Mammary epithelial cell (primary cell): ENCODE measurements at regions not wholly inside any gene's neighbourhood (a gene's known extent, or its start where the extent isn't known, plus 50 kb on each side); places are given as distances from the start of the nearest gene placed in this dataset.

ENCODE experiments used
- CTCF ChIP-seq, 2 donors: IDR thresholded peaks in 1 of 2; conservative IDR thresholded peaks in 1 of 2; 2 replicates each; pipeline ENCODE4 v1.5.1; 2011 to 2012; ENCODE audit warnings: inconsistent platforms in 2 of 2, low read length in 2 of 2, mild to moderate bottlenecking in 2 of 2, control low read depth in 1 of 2, low read depth in 1 of 2; ENCODE audit not compliant: insufficient read depth in 1 of 2; ENCODE audit errors: extremely low read depth in 1 of 2
- EZH2 ChIP-seq: IDR thresholded peaks from 2 replicates; pipeline ENCODE4 v1.6.1; 2012; ENCODE audit warnings: low read length, inconsistent platforms, borderline replicate concordance

DNA sequence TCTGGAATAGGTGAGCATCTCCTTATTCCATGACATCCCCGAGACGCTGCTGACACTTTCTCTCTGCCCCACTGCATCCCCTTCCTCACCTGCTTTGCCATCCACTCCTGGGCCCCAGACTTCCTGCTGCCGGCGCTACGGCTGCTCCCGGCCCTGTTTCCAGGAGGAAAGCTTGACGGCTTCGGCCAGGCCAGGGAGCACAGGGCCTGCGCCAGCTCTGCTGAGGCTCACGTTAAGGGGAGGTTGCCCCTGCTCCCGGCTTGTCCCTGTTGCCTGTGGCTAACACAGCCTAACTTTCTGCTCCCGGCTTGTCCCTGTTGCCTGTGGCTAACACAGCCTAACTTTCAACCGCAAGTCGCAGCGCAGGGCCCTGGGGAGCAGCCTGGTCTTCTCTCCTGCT, 177.3 kb upstream of the RGMA start:
- no peak for TF ChIP-seq EZH2
- TF ChIP-seq CTCF (conservative IDR thresholded peaks at IDR 0.05 in 1 of 2, IDR thresholded peaks at IDR 0.05 in 1 of 2; ENCODE audit: extremely low read depth in 1 of 2, insufficient read depth in 1 of 2, low read depth in 1 of 2, low read length in 2 of 2) = no peak
